Esophagus muscularis mucosa (tissue), 4 donors: ENCODE measurements at regions not wholly inside any gene's neighbourhood (a gene's known extent, or its start where the extent isn't known, plus 50 kb on each side); places are given as distances from the start of the nearest gene placed in this dataset.

ENCODE experiments used
- CTCF ChIP-seq, 3 experiments: fragments of 200-600 bp in 2 of 3; fragments of 450-650 bp in 1 of 3; sonication (generic) in 2 of 3; IDR thresholded peaks; one replicate each; pipeline ENCODE4 v1.5.1; 2017 to 2019; ENCODE audit warnings: antibody characterized with exemption in 3 of 3, mild to moderate bottlenecking in 2 of 3, moderate library complexity in 1 of 3
- EP300 ChIP-seq: sonication (generic); formaldehyde crosslinking; IDR thresholded peaks from one replicate; pipeline ENCODE4 v1.6.1; 2017; ENCODE audit warnings: antibody characterized with exemption
- POLR2A ChIP-seq: fragments of 450-650 bp; IDR thresholded peaks from one replicate; pipeline ENCODE4 v1.6.1; 2017; ENCODE audit warnings: antibody characterized with exemption, moderate library complexity, mild to moderate bottlenecking, low read depth
- POLR2AphosphoS5 ChIP-seq, 2 donors: sonication (generic); formaldehyde crosslinking; IDR thresholded peaks; one replicate each; pipeline ENCODE4 v1.6.1; 2017; ENCODE audit warnings: antibody characterized with exemption in 2 of 2

GRCh38 chr13:27334774-27335435, 64.3 kb downstream of the RASL11A start:
- TF ChIP-seq POLR2A, result no peak
- TF ChIP-seq CTCF (IDR thresholded peaks at IDR 0.05), result no peak
- no peak for TF ChIP-seq POLR2AphosphoS5 (IDR thresholded peaks at IDR 0.05)
- no peak for TF ChIP-seq EP300
